H1 (cell line): ENCODE measurements at regions not wholly inside any gene's neighbourhood (a gene's known extent, or its start where the extent isn't known, plus 50 kb on each side); places are given as distances from the start of the nearest gene placed in this dataset.

Source experiments
- SIRT6 ChIP-seq: IDR thresholded peaks from one replicate; pipeline ENCODE4 v1.7.1; 2012; ENCODE audit warnings: low read length, inconsistent platforms

DNA sequence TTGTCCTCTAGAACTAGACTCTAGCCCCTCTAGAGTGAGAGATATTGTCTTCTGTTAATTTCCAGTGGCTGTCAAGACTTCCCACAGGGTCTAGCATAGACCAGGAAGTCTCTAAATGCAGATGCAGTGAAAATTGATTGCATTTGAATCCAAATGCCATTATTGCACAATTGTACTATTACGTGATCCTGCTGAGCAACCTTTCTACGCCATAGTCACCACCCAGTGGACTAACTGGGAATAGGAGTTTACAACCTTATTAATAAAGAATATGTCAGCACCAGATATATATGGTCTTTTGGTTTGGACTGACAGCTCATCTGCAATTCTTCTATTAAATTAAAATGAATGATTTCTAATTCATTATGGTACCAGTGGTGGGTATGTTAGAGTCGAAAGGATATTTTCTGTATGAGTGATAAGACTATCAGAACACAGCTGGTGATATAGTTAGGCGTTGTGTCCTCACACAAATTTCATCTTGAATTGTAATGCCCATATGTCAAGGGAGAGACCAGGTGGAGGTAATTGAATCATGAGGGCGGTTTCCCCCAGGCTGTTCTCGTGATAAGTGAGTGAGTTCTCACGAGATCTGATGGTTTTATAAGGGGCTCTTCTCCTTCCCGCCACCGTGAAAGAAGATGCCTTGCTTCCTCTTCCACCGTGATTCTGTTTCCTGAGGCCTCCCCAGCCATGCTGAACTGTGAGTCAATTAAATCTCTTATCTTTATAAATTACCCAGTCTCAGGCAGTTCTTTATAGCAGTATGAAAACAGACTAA, 138.9 kb upstream of the CA10 start (continued):
- no peak for TF ChIP-seq SIRT6
- TF ChIP-seq, all 59 proteins: peak for 3
